Stromal cell of bone marrow (primary cell): ENCODE measurements at regions not wholly inside any gene's neighbourhood (a gene's known extent, or its start where the extent isn't known, plus 50 kb on each side); places are given as distances from the start of the nearest gene placed in this dataset.

Experiments
- DNase-seq: peaks from one replicate; pipeline ENCODE4 v3.0.0-alpha.2; 2012; ENCODE audit warnings: low read depth

DNA sequence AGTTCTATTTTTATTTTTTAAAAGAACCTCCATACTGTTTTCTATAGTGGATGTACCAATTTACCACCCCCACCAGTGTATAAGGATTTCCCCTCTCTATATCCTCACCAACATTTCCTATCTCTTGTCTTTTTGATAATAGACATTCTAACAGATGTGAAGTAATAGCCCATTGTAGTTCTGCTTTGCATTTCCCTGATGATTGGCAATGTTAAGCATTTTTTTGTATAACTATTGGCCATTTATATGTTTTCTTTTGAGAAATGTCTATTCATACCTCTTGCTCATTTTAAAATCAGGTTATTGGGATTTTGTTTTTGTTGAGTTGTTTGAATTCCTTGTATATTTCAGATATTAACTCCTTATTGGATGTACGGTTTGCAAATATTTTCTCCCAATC is 251.1 kb upstream of the HTR2C start:
- DNase-seq, result no peak

DNA sequence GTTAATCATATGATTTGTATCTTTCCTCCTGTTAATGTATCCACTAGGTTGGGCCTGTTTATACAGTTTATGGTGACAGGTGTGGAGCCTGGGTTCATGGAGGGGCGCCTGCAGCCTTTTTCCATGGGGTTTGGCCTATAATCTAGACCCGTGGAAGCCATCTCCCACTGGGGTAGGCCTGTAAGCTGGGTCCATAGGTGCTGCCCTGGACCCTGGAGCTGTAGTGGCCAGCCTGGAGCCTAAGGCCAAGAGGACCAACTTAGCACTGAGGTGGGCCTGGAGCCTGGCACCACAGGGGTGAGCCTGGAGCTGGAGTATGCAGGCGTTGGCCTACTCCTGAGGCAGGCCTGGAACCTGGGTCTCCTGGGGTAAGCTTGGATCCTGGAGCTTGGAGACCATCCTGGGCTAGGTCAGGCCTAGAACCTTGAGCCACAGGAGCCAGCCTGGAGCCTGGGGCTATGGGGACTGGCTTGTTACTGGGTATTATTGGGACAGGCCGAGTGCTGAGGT is 249.4 kb upstream of the HTR2C start:
- no peak for DNase-seq

DNA sequence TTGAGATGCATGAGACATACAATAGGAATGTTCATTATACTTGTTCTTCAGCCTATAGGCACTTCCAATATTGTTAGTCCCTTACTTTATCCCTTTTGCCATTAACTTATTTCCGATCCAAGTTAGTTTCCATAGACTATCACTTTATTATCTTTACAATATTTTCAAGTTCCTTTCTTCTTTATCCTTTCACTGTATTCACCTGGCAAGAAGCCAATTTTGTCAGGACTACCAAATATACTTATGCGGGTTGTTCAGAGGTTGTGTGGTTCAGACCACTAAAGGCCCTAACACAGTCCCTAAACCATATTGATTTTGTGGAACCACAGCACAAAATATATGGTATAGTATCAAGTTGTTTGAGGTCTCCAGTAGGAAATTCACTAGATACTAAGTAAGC is 245.0 kb upstream of the HTR2C start:
- DNase-seq, result no peak

DNA sequence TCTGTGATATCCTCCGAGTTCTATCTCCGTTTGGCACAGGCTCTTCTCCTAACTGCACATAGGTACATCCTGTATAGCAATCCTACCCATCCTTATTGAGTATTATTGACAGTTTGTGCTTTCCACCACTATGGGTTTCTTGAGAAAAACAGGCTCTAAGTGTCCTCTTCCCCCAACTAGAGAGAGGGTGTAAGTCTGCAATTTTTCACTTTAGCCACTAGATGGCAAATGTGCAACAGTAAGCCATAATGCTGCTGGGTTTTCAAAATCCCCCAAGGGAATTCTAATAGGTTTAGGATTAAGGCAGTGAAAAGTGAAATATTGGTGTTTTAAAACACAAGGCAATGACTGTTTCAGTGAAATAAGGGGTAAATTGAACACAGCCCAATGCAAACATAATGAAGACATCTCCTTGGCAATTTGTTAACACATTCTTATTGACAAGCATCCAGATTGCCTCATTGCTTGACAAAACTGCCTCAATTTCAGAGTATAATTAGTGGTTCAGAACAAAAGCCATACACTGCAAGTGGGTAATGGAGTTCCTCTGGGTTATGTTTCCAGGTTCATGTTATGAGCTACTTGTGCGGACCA is 239.0 kb upstream of the HTR2C start:
- DNase-seq, result peak; percentile 12

DNA sequence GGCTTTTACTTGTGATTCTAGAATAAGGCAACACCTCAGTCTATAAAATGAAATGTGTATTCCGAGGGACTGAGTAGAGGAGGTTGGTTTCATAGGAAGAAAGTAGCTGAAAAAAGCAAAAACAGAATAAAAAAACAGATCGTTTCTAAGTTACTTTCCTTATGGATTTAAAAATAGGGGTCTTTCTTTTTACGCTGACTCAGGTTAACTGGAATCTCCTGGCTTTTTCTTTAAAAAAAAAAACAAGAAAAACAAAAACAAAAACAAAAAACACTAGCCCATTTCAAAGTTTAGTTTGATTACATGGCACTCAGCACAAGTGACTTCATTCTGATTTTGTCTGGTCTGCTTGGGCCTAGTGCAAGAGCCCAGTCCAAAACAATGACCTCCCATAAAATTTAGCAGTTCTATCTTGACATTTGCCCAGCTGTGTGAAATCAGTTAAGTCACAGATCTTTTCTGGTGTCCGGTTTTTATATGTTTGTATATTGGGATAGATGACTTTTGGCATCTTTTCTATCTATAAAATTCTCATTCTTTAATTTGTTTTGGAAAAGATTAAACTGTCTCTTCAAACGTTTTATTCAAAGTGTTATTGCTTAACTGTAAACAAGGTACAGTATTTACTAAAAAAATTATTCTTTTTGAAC is 222.7 kb upstream of the HTR2C start:
- DNase-seq, result no peak

GRCh38 chrX:114363346-114363745 is 220.5 kb upstream of the HTR2C start:
- DNase-seq, result no peak

DNA sequence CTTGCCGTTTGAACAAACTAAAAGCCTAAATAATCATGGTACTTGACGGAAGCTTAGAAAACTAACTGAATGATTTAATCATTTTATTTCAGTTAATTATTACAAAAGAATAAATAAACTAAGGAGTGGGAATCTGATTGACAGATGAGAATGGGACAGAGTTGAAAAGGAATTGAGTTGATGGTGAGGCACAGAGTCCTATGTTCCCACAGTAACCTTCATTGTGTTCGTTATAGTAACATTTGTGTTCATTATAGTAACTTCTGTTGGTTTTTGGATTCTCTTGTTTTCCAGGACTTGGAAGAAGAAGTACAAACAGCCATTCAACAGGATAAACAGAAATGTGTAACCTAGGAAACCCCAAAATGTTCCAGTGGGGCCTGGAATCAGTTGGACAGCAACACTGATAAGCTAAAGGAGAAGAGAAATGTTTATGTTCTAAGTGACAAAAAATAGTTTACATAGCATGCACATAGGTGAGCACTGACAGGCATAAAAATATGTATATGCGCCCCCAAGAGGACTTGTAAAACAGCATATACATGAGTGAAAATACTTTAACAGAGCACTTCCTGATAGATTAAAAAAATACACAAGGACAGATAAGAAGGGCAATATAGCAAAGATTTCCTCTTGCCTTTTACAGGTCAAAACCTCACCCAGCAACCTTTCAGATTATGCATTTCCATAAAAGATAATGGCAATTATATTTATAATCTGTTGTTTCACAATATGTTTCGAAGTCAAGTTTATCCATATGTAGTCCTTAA is 218.6 kb upstream of the HTR2C start:
- DNase-seq, result no peak

- DNase-seq, result no peak
These were observed 210.9 kb upstream of the HTR2C start for GRCh38 chrX:114372937-114373336.

GRCh38 chrX:114390251-114390796 is 193.6 kb upstream of the HTR2C start:
- DNase-seq, result no peak
